ENCODE measurements at regions not wholly inside any gene's neighbourhood (a gene's known extent, or its start where the extent isn't known, plus 50 kb on each side); places are given as distances from the start of the nearest gene placed in this dataset.

DNA sequence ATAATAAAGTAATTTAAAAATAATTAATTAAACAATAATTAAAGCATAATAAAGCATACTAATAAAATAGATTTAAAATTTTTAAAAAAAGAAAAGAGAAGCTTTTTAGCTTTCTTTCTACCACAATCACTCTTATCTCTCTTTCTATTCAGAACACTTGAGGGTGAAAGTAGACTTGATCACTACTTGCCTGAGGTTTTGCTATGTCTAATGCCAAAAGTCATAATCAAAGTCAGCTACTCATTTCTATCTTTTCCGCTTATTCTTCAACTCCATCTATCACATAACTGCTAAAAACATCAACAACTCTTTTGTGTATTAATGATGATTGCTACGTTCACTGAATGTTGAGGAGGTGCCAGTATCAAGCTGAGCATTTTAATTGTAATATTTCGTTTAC lies 202.0 kb upstream of the KRR1 start:
- in situ Hi-C loops (cut with MboI; ENCODE audit: low sequenced_read_pairs) = no loop called here

More for the DNA sequence above, 202.0 kb upstream of the KRR1 start:
- no peak overlapping the region for H2AK9ac ChIP-seq (replicated peaks; ENCODE audit: low read depth, low read length, poor library complexity)
- H3K9ac ChIP-seq (ENCODE audit: low read depth, low read length) = no peak overlapping the region
- H4K5ac ChIP-seq (ENCODE audit: low read depth, low read length) = no peak overlapping the region
- H2BK15ac ChIP-seq (ENCODE audit: low read depth, low read length) = no peak overlapping the region
- no peak overlapping the region for H4K91ac ChIP-seq (ENCODE audit: insufficient read depth, low read depth, low read length)
- H4K20me1 ChIP-seq (ENCODE audit: insufficient read depth, low read length) = no peaks in the 10 kb centered on the region
- intact Hi-C loops (cut with micrococcal nuclease) (no loop called here), dilution Hi-C loops (cut with HindIII; ENCODE audit: low sequenced_read_pairs, unreplicated experiment) (no loop called here)
- ATAC-seq (ENCODE audit: low read depth) (no peak), DNase-seq (no peak)
- H3K36me3 ChIP-seq (ENCODE audit: control insufficient read depth, insufficient read depth, low read length) = no peaks in the 10 kb centered on the region
- H3K27ac ChIP-seq (ENCODE audit: insufficient read depth, low read length) = no peak overlapping the region
- no peak overlapping the region for H2BK120ac ChIP-seq (ENCODE audit: low read depth, low read length)
- no peak overlapping the region for H3K18ac ChIP-seq (ENCODE audit: low read depth, low read length)
- H3K23ac ChIP-seq (ENCODE audit: low read depth, low read length) = no peak overlapping the region
- TF ChIP-seq MXI1 (IDR thresholded peaks at IDR 0.05; ENCODE audit: borderline replicate concordance, low read depth, low read length) (no peak), MAFK (IDR thresholded peaks at IDR 0.05; ENCODE audit: low read depth, low read length) (no peak), BHLHE40 (IDR thresholded peaks at IDR 0.05; ENCODE audit: low read depth, low read length) (no peak), RCOR1 (IDR thresholded peaks at IDR 0.05; ENCODE audit: insufficient replicate concordance, low read length) (no peak), CEBPB (IDR thresholded peaks at IDR 0.05; ENCODE audit: low read depth, low read length) (no peak), SMC3 (IDR thresholded peaks at IDR 0.05; ENCODE audit: low read depth, low read length) (no peak), CHD1 (IDR thresholded peaks at IDR 0.05; ENCODE audit: low read depth, low read length) (no peak), MAZ (IDR thresholded peaks at IDR 0.05; ENCODE audit: borderline replicate concordance, low read depth, low read length) (no peak), NFE2L2 (IDR thresholded peaks at IDR 0.05; ENCODE audit: low read depth, low read length) (no peak)
- TF ChIP-seq, protein P1, sequence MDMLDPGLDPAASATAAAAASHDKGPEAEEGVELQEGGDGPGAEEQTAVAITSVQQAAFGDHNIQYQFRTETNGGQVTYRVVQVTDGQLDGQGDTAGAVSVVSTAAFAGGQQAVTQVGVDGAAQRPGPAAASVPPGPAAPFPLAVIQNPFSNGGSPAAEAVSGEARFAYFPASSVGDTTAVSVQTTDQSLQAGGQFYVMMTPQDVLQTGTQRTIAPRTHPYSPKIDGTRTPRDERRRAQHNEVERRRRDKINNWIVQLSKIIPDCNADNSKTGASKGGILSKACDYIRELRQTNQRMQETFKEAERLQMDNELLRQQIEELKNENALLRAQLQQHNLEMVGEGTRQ (IDR thresholded peaks at IDR 0.05; ENCODE audit: low read depth, low read length) = no peak
- TF ChIP-seq, protein P2, sequence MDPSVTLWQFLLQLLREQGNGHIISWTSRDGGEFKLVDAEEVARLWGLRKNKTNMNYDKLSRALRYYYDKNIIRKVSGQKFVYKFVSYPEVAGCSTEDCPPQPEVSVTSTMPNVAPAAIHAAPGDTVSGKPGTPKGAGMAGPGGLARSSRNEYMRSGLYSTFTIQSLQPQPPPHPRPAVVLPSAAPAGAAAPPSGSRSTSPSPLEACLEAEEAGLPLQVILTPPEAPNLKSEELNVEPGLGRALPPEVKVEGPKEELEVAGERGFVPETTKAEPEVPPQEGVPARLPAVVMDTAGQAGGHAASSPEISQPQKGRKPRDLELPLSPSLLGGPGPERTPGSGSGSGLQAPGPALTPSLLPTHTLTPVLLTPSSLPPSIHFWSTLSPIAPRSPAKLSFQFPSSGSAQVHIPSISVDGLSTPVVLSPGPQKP (IDR thresholded peaks at IDR 0.05; ENCODE audit: borderline replicate concordance, low read depth, low read length) = no peak
- TF ChIP-seq, protein P3, sequence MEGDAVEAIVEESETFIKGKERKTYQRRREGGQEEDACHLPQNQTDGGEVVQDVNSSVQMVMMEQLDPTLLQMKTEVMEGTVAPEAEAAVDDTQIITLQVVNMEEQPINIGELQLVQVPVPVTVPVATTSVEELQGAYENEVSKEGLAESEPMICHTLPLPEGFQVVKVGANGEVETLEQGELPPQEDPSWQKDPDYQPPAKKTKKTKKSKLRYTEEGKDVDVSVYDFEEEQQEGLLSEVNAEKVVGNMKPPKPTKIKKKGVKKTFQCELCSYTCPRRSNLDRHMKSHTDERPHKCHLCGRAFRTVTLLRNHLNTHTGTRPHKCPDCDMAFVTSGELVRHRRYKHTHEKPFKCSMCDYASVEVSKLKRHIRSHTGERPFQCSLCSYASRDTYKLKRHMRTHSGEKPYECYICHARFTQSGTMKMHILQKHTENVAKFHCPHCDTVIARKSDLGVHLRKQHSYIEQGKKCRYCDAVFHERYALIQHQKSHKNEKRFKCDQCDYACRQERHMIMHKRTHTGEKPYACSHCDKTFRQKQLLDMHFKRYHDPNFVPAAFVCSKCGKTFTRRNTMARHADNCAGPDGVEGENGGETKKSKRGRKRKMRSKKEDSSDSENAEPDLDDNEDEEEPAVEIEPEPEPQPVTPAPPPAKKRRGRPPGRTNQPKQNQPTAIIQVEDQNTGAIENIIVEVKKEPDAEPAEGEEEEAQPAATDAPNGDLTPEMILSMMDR (conservative IDR thresholded peaks at IDR 0.05; ENCODE audit: low read depth, low read length) = no peak
- H3K27me3 ChIP-seq (ENCODE audit: control insufficient read depth, insufficient read depth, low read length) = no peaks in the 10 kb centered on the region
- H3K79me1 ChIP-seq (ENCODE audit: low read depth in 1 of 2, low read length in 2 of 2) = no peaks in the 10 kb centered on the region
- no peak overlapping the region for H2BK5ac ChIP-seq (ENCODE audit: low read depth, low read length, poor library complexity, severe bottlenecking)
- CTCF ChIA-PET = interaction anchor here (0.8 to 0.9 kb wide), 2 partner anchors 8 to 107 kb away, joined by 4 read pairs; no protein-coding TSS in a partner anchor
- 100% methylated on average over 1 of the region's 3 CpGs; no CpG with 5 or more reads in 1 of the 2 experiments for WGBS, 2 experiments (ENCODE audit: extremely low coverage in 2 of 2, insufficient read length in 1 of 2)
- no peak overlapping the region for H3K14ac ChIP-seq (replicated peaks; ENCODE audit: low read depth, low read length)
- no peak overlapping the region for H2AFZ ChIP-seq (replicated peaks; ENCODE audit: low read length, poor library complexity)
- H3K9me3 ChIP-seq (ENCODE audit: control insufficient read depth, insufficient read depth, low read length) = no peaks in the 10 kb centered on the region
- H3K56ac ChIP-seq (ENCODE audit: extremely low read depth, insufficient read depth, low read length) = no peak overlapping the region
- BruUV-seq (replicated peaks) = no TSS peak
- no peak overlapping the region for H3K4ac ChIP-seq (ENCODE audit: low read depth, low read length)
- POLR2A ChIA-PET (ENCODE audit: unreplicated experiment) = no interaction called here
- no peak overlapping the region for H4K8ac ChIP-seq (ENCODE audit: low read depth in 2 of 2, low read length in 2 of 2)
- H3K4me1 ChIP-seq (ENCODE audit: control insufficient read depth, insufficient read depth, low read length) = peaks cover 6% of the 10 kb centered on the region; the same call in 1 of the 2 replicates
- H3K9me1 ChIP-seq (ENCODE audit: insufficient read depth, low read length) = no peaks in the 10 kb centered on the region
- no peak overlapping the region for H2AK5ac ChIP-seq (ENCODE audit: low read depth, low read length)
- no peak overlapping the region for H3K4me2 ChIP-seq (ENCODE audit: low read depth, low read length)
- no peak overlapping the region for H3K4me3 ChIP-seq (ENCODE audit: insufficient read depth, low read depth, low read length)
- H2BK20ac ChIP-seq (ENCODE audit: low read depth, low read length) = no peak overlapping the region
